Tongue (tissue), 1 donor: ENCODE measurements at regions not wholly inside any gene's neighbourhood (a gene's known extent, or its start where the extent isn't known, plus 50 kb on each side); places are given as distances from the start of the nearest gene placed in this dataset.
"Not testable (repeated sequence)": the region's sequence is repeated elsewhere in the genome, so short reads cannot be mapped to it uniquely, and the experiment has no call there.

ENCODE experiments used
- DNase-seq: peaks from one replicate; pipeline ENCODE4 v3.0.0-alpha.2; 2015

GRCh38 chr5:90133941-90134340 is 275.6 kb downstream of the CETN3 start:
- no peak for DNase-seq

GRCh38 chr5:90131383-90132133 is 278.0 kb downstream of the CETN3 start:
- peak; percentile 12 for DNase-seq

GRCh38 chr5:90128551-90128950 is 281.0 kb downstream of the CETN3 start:
- DNase-seq, result no peak

- DNase-seq, result peak; percentile 16
Observed at GRCh38 chr5:90119531-90119971, 290.0 kb downstream of the CETN3 start.

- DNase-seq, result no peak
Observed at GRCh38 chr5:90117005-90117404, 292.6 kb downstream of the CETN3 start.

GRCh38 chr5:90113108-90113507 is 296.4 kb downstream of the CETN3 start:
- no peak for DNase-seq

GRCh38 chr5:90112033-90112692 is 297.4 kb downstream of the CETN3 start:
- DNase-seq, result peak; percentile 74

GRCh38 chr5:90111364-90112032 is 298.1 kb downstream of the CETN3 start:
- peak; percentile 59 for DNase-seq

GRCh38 chr5:90109285-90109684 is 300.3 kb downstream of the CETN3 start:
- no peak for DNase-seq

GRCh38 chr5:90099099-90099498 is 310.5 kb downstream of the CETN3 start:
- DNase-seq, result no peak

GRCh38 chr5:90097082-90097477 is 312.5 kb downstream of the CETN3 start:
- DNase-seq, result no peak

GRCh38 chr5:90096415-90097081 is 313.0 kb downstream of the CETN3 start:
- no peak for DNase-seq

GRCh38 chr5:90095292-90096060 is 314.1 kb downstream of the CETN3 start:
- no peak for DNase-seq

- no peak for DNase-seq
Observed at GRCh38 chr5:90093751-90094485, 315.6 kb downstream of the CETN3 start.

- no peak for DNase-seq
Observed at GRCh38 chr5:90092734-90093133, 316.8 kb downstream of the CETN3 start.

- no peak for DNase-seq
Observed at GRCh38 chr5:90084342-90084741, 325.2 kb downstream of the CETN3 start.

GRCh38 chr5:90073026-90073570 is 336.5 kb downstream of the CETN3 start:
- DNase-seq, result not testable (repeated sequence)

- no peak for DNase-seq
Observed at GRCh38 chr5:90071656-90072055, 337.9 kb downstream of the CETN3 start.

- no peak for DNase-seq
Observed at GRCh38 chr5:90071066-90071465, 338.5 kb downstream of the CETN3 start.

- no peak for DNase-seq
Observed at GRCh38 chr5:90066920-90067319, 342.6 kb downstream of the CETN3 start.
